A549 (cell line): ENCODE measurements at regions not wholly inside any gene's neighbourhood (a gene's known extent, or its start where the extent isn't known, plus 50 kb on each side); places are given as distances from the start of the nearest gene placed in this dataset.

Experiments used
- CEBPB ChIP-seq, 2 experiments: fragments of >200 bp in 1 of 2; sonication (Bioruptor Twin) in 1 of 2; formaldehyde crosslinking in 1 of 2; IDR thresholded peaks; 2 replicates each; pipeline ENCODE4 v1.6.1; 2012 to 2016
- CTCF ChIP-seq: fragments of >200 bp; sonication (Bioruptor Twin); formaldehyde crosslinking; IDR thresholded peaks from 3 replicates; pipeline ENCODE4 v1.5.1; 2016
- FOSL2 ChIP-seq, 2 experiments: fragments of 450-650 bp in 1 of 2; fragments of >200 bp in 1 of 2; sonication (Bioruptor Twin) in 1 of 2; formaldehyde crosslinking; IDR thresholded peaks; 2 replicates each; pipeline versions ENCODE4 v1.5.0 to v1.6.1; 2016 to 2020; ENCODE audit warnings: mild to moderate bottlenecking in 1 of 2, moderate library complexity in 1 of 2
- HMGXB4 ChIP-seq: fragments of 250-450 bp; sonication (Bioruptor Pico); IDR thresholded peaks from 2 replicates; pipeline ENCODE4 v1.5.0; 2021; ENCODE audit warnings: mild to moderate bottlenecking, moderate library complexity, borderline replicate concordance
- KDM1A ChIP-seq: fragments of 200-600 bp; sonication (generic); IDR thresholded peaks from 2 replicates; pipeline ENCODE4 v1.6.1; 2016; ENCODE audit warnings: low read depth, mild to moderate bottlenecking
- MAFK ChIP-seq: fragments of 450-650 bp; IDR thresholded peaks from 2 replicates; pipeline ENCODE4 v1.6.1; 2014; ENCODE audit not compliant: partially characterized antibody
- TF ChIP-seq, protein P1 (sequence below): fragments of 200-600 bp; sonication (generic); IDR thresholded peaks from 2 replicates; pipeline ENCODE4 v1.6.1; 2016; ENCODE audit warnings: antibody characterized with exemption, mild to moderate bottlenecking, moderate library complexity

GRCh38 chr4:138775489-138775888 lies 240.1 kb upstream of the NOCT start:
- TF ChIP-seq FOSL2 (IDR thresholded peaks at IDR 0.05): no peak
- no peak for TF ChIP-seq FOSL2 (CRISPR knock-in tag; IDR thresholded peaks at IDR 0.05)
- TF ChIP-seq, protein P1, sequence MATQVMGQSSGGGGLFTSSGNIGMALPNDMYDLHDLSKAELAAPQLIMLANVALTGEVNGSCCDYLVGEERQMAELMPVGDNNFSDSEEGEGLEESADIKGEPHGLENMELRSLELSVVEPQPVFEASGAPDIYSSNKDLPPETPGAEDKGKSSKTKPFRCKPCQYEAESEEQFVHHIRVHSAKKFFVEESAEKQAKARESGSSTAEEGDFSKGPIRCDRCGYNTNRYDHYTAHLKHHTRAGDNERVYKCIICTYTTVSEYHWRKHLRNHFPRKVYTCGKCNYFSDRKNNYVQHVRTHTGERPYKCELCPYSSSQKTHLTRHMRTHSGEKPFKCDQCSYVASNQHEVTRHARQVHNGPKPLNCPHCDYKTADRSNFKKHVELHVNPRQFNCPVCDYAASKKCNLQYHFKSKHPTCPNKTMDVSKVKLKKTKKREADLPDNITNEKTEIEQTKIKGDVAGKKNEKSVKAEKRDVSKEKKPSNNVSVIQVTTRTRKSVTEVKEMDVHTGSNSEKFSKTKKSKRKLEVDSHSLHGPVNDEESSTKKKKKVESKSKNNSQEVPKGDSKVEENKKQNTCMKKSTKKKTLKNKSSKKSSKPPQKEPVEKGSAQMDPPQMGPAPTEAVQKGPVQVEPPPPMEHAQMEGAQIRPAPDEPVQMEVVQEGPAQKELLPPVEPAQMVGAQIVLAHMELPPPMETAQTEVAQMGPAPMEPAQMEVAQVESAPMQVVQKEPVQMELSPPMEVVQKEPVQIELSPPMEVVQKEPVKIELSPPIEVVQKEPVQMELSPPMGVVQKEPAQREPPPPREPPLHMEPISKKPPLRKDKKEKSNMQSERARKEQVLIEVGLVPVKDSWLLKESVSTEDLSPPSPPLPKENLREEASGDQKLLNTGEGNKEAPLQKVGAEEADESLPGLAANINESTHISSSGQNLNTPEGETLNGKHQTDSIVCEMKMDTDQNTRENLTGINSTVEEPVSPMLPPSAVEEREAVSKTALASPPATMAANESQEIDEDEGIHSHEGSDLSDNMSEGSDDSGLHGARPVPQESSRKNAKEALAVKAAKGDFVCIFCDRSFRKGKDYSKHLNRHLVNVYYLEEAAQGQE: no peak
- TF ChIP-seq CTCF: no peak
- no peak for TF ChIP-seq KDM1A
- no peak for TF ChIP-seq CEBPB (IDR thresholded peaks at IDR 0.05)
- no peak for TF ChIP-seq HMGXB4 (CRISPR knock-in tag)
- TF ChIP-seq MAFK: no peak
